ENCODE measurements at regions not wholly inside any gene's neighbourhood (a gene's known extent, or its start where the extent isn't known, plus 50 kb on each side); places are given as distances from the start of the nearest gene placed in this dataset.
"Not testable (repeated sequence)": the region's sequence is repeated elsewhere in the genome, so short reads cannot be mapped to it uniquely, and the experiment has no call there.

DNA sequence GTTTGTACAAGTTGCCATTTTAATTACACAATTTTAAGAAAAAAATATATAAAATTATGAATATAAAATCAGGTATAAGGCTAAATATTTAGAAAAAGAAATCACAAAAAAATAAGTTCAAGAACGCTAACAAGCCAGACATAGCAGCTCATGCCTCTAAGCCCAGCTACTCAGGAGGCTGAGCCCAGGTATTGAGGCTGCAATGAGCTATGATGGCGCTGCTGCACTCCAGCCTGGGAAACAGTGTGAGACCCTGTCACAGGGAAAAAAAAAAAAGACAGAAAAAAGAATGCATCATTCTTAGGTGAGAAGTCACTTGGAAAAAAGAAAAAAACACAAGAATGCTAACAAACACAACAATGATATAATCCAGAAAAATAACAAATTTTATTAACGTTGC is 112.3 kb upstream of the PRDX6 start:
- TF ChIP-seq CTCF (IDR thresholded peaks at IDR 0.05; ENCODE audit: insufficient read depth in 1 of 2, low read depth in 1 of 2, low read length in 1 of 2, severe bottlenecking in 1 of 2, unreplicated experiment in 1 of 2) = no peak
- H3K9me3 ChIP-seq = no peaks in the 10 kb centered on the region
- no peak overlapping the region for H3K4me3 ChIP-seq (ENCODE audit: low read depth, low read length)
- Mint-ChIP-seq H3K4me3 (ENCODE audit: unreplicated experiment) (no peak overlapping the region), H3K27ac (ENCODE audit: unreplicated experiment) (no peak overlapping the region), H3K4me1 (ENCODE audit: low read depth, unreplicated experiment) (no peaks in the 10 kb centered on the region), H3K27me3 (ENCODE audit: insufficient read depth, unreplicated experiment) (no peaks in the 10 kb centered on the region), H3K9me3 (ENCODE audit: unreplicated experiment) (peaks cover 9% of the 10 kb centered on the region), H3K36me3 (ENCODE audit: insufficient read depth, unreplicated experiment) (no peaks in the 10 kb centered on the region)
- no peak for DNase-seq
- ChIA-PET POLR2A (no interaction called here), CTCF (interaction anchor here (0.7 kb wide), 1 partner anchor 420 kb away, joined by 3 read pairs; no protein-coding TSS in a partner anchor)
- no peaks in the 10 kb centered on the region for H3K36me3 ChIP-seq (ENCODE audit: control insufficient read depth, insufficient read depth, low read length)
- intact Hi-C loops (cut with micrococcal nuclease; ENCODE audit: unreplicated experiment) = loop anchor here (1.0 kb wide), 1 partner anchor 16 kb away; no protein-coding TSS in a partner anchor
- H3K4me1 ChIP-seq = no peaks in the 10 kb centered on the region
- no peaks in the 10 kb centered on the region for H3K27me3 ChIP-seq (replicated peaks; ENCODE audit: control insufficient read depth, insufficient read depth, low read length)
- no TSS peak for BruUV-seq (replicated peaks)

DNA sequence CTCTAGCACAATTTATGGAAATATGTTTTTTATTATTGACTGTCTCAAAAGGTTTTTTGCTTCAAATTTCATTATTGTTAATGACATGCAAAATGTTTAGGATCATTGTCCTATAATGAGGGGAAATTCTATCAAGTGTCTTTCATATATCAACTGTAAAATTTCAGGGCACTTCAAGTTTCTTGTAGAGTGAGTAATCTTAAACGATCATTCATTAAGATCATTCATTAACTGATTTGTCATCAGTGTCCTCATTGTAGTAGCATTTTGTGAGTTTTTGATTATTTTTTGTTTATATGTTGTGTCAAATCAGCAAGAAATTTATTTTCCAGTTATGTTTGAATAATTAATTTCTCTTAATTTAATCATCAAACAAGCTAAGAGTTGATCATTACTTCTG is 111.8 kb upstream of the PRDX6 start:
- CTCF ChIA-PET = no interaction called here
- Mint-ChIP-seq H3K4me1 (ENCODE audit: low read depth, unreplicated experiment) (no peaks in the 10 kb centered on the region), H3K4me3 (ENCODE audit: unreplicated experiment) (no peak overlapping the region), H3K27me3 (ENCODE audit: insufficient read depth, unreplicated experiment) (no peaks in the 10 kb centered on the region), H3K36me3 (ENCODE audit: insufficient read depth, unreplicated experiment) (no peaks in the 10 kb centered on the region), H3K9me3 (ENCODE audit: unreplicated experiment) (peaks cover 9% of the 10 kb centered on the region), H3K27ac (ENCODE audit: unreplicated experiment) (no peak overlapping the region)
- H3K9me3 ChIP-seq = no peaks in the 10 kb centered on the region
- TF ChIP-seq CTCF (IDR thresholded peaks at IDR 0.05; ENCODE audit: insufficient read depth in 1 of 2, low read depth in 1 of 2, low read length in 1 of 2, severe bottlenecking in 1 of 2, unreplicated experiment in 1 of 2) = no peak
- H3K36me3 ChIP-seq (ENCODE audit: control insufficient read depth, insufficient read depth, low read length) = no peaks in the 10 kb centered on the region
- H3K4me1 ChIP-seq = no peaks in the 10 kb centered on the region
- no TSS peak for BruUV-seq (replicated peaks)
- POLR2A ChIA-PET = no interaction called here
- H3K4me3 ChIP-seq (ENCODE audit: low read depth, low read length) = no peak overlapping the region
- intact Hi-C loops (cut with micrococcal nuclease; ENCODE audit: unreplicated experiment) = loop anchor here (1.0 kb wide), 1 partner anchor 16 kb away; no protein-coding TSS in a partner anchor
- H3K27me3 ChIP-seq (replicated peaks; ENCODE audit: control insufficient read depth, insufficient read depth, low read length) = no peaks in the 10 kb centered on the region
- DNase-seq = no peak

GRCh38 chr1:173367136-173367535 is 110.0 kb upstream of the PRDX6 start:
- POLR2A ChIA-PET = no interaction called here
- H3K4me1 Mint-ChIP-seq (ENCODE audit: low read depth, unreplicated experiment) = no peaks in the 10 kb centered on the region
- intact Hi-C loops (cut with micrococcal nuclease; ENCODE audit: unreplicated experiment) = no loop called here
- CTCF ChIA-PET = no interaction called here
- H3K36me3 Mint-ChIP-seq (ENCODE audit: insufficient read depth, unreplicated experiment) = no peaks in the 10 kb centered on the region
- H3K4me3 ChIP-seq (ENCODE audit: low read depth, low read length) = no peak overlapping the region
- no peaks in the 10 kb centered on the region for H3K36me3 ChIP-seq (ENCODE audit: control insufficient read depth, insufficient read depth, low read length)
- no peak overlapping the region for H3K27ac Mint-ChIP-seq (ENCODE audit: unreplicated experiment)
- no peak overlapping the region for H3K4me3 Mint-ChIP-seq (ENCODE audit: unreplicated experiment)
- no peaks in the 10 kb centered on the region for H3K9me3 ChIP-seq
- DNase-seq = no peak
- H3K4me1 ChIP-seq = no peaks in the 10 kb centered on the region
- peaks cover 9% of the 10 kb centered on the region for H3K9me3 Mint-ChIP-seq (ENCODE audit: unreplicated experiment)
- no peaks in the 10 kb centered on the region for H3K27me3 Mint-ChIP-seq (ENCODE audit: insufficient read depth, unreplicated experiment)
- TF ChIP-seq CTCF (IDR thresholded peaks at IDR 0.05; ENCODE audit: insufficient read depth in 1 of 2, low read depth in 1 of 2, low read length in 1 of 2, severe bottlenecking in 1 of 2, unreplicated experiment in 1 of 2) = no peak
- no TSS peak for BruUV-seq (replicated peaks)
- no peaks in the 10 kb centered on the region for H3K27me3 ChIP-seq (replicated peaks; ENCODE audit: control insufficient read depth, insufficient read depth, low read length)

GRCh38 chr1:173370586-173370985 is 106.5 kb upstream of the PRDX6 start:
- DNase-seq; H3K27me3 ChIP-seq (replicated peaks; ENCODE audit: control insufficient read depth, insufficient read depth, low read length); H3K4me3 Mint-ChIP-seq (ENCODE audit: unreplicated experiment); BruUV-seq (replicated peaks); H3K27ac Mint-ChIP-seq (ENCODE audit: unreplicated experiment); H3K4me1 Mint-ChIP-seq (ENCODE audit: low read depth, unreplicated experiment); H3K27me3 Mint-ChIP-seq (ENCODE audit: insufficient read depth, unreplicated experiment); POLR2A ChIA-PET; H3K4me3 ChIP-seq (ENCODE audit: low read depth, low read length); H3K36me3 ChIP-seq (ENCODE audit: control insufficient read depth, insufficient read depth, low read length); H3K9me3 ChIP-seq; H3K4me1 ChIP-seq; intact Hi-C loops (cut with micrococcal nuclease; ENCODE audit: unreplicated experiment); H3K36me3 Mint-ChIP-seq (ENCODE audit: insufficient read depth, unreplicated experiment): not testable (repeated sequence)
- peaks cover 26% of the 10 kb centered on the region for H3K9me3 Mint-ChIP-seq (ENCODE audit: unreplicated experiment)
- CTCF ChIA-PET = interaction anchor here (0.6 kb wide), 1 partner anchor 705 kb away, joined by 4 read pairs; no protein-coding TSS in a partner anchor

DNA sequence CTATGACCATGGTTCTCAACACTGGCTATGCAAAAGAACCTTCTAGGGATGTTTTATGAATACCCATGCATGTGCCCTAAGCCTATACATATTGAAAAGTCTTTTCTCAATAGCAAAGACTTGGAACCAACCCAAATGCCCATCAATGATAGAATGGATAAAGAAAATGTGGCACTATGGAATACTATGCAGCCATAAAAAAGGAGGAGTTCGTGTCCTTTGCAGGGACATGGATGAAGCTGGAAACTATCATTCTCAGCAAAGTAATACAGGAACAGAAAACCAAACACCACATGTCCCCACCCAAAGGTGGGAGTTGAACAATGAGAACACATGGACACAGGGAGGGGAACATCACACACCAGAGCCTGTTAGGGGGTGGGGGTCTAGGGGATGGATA is 101.1 kb upstream of the PRDX6 start:
- H3K36me3 ChIP-seq (ENCODE audit: control insufficient read depth, insufficient read depth, low read length); POLR2A ChIA-PET; H3K36me3 Mint-ChIP-seq (ENCODE audit: insufficient read depth, unreplicated experiment); H3K27ac Mint-ChIP-seq (ENCODE audit: unreplicated experiment); intact Hi-C loops (cut with micrococcal nuclease; ENCODE audit: unreplicated experiment); H3K9me3 ChIP-seq; H3K4me3 Mint-ChIP-seq (ENCODE audit: unreplicated experiment); CTCF ChIA-PET; DNase-seq; H3K27me3 ChIP-seq (replicated peaks; ENCODE audit: control insufficient read depth, insufficient read depth, low read length); H3K4me1 ChIP-seq; H3K27me3 Mint-ChIP-seq (ENCODE audit: insufficient read depth, unreplicated experiment); BruUV-seq (replicated peaks); H3K4me3 ChIP-seq (ENCODE audit: low read depth, low read length); H3K4me1 Mint-ChIP-seq (ENCODE audit: low read depth, unreplicated experiment): not testable (repeated sequence)
- H3K9me3 Mint-ChIP-seq (ENCODE audit: unreplicated experiment) = peaks cover 40% of the 10 kb centered on the region
